ENCODE measurements at regions not wholly inside any gene's neighbourhood (a gene's known extent, or its start where the extent isn't known, plus 50 kb on each side); places are given as distances from the start of the nearest gene placed in this dataset.

DNA sequence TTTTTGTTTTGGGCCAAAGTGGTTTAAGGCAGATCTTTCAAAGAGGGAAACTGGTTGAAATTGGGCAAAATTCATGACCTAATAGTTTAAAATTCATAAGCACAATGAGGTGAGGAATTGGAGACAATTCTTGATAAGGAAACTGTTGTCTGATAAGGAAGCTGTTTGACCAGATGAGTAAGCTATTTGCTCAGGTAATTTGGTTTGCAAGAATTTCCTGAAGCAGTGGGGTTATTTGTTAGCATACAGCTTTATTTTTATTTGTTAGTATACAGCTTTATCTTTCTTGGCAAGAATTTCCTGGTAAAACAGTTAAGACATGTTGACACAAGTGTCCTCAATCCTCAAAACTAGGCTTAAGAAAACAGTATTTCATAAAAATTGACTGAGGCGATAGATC lies 559.0 kb downstream of the GALC start:
- TF ChIP-seq, protein P1, sequence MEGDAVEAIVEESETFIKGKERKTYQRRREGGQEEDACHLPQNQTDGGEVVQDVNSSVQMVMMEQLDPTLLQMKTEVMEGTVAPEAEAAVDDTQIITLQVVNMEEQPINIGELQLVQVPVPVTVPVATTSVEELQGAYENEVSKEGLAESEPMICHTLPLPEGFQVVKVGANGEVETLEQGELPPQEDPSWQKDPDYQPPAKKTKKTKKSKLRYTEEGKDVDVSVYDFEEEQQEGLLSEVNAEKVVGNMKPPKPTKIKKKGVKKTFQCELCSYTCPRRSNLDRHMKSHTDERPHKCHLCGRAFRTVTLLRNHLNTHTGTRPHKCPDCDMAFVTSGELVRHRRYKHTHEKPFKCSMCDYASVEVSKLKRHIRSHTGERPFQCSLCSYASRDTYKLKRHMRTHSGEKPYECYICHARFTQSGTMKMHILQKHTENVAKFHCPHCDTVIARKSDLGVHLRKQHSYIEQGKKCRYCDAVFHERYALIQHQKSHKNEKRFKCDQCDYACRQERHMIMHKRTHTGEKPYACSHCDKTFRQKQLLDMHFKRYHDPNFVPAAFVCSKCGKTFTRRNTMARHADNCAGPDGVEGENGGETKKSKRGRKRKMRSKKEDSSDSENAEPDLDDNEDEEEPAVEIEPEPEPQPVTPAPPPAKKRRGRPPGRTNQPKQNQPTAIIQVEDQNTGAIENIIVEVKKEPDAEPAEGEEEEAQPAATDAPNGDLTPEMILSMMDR (conservative IDR thresholded peaks at IDR 0.05) = no peak
- TF ChIP-seq ZFX (IDR thresholded peaks at IDR 0.05) = no peak
- H3K27ac ChIP-seq = no peak overlapping the region

DNA sequence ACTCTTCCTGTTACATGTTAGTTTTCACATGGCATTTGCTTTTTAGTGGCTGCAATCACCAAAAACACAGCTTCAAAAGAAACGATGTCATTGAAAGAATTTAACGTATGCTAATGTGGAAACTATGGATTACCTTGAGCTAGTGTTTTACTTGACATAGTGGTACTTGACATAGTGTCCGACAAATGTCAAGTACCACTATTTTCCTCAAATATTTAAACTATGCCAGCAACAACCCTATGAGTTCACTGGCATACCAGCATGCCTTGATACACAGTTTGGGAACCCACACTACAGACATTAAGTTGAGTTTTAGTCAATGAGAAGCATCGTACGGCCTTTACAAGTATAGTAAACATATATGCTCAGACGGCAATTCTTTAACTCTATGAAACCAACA lies 560.3 kb downstream of the GALC start:
- no peak overlapping the region for H3K27ac ChIP-seq
- TF ChIP-seq, protein P1 (conservative IDR thresholded peaks at IDR 0.05) = no peak
- no peak for TF ChIP-seq ZFX (IDR thresholded peaks at IDR 0.05)

DNA sequence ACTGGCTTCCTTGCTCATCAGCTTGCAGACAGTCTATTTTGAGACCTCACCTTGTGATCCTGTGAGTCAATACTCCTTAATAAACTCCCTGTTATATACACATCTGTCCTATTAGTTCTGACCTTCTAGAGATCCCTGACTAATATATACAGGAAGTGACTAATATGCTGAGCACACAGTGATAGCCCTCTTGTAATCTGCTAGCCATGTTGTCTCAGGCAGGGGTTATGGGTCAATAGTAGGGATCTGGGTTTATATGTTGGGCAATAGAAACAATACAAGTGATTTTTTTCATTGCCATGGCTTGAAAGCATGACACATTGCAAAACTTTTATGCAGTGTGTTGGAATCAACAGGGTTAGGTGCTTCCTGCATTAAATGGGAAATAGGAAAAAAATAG lies 562.2 kb downstream of the GALC start:
- no peak for TF ChIP-seq ZFX (IDR thresholded peaks at IDR 0.05)
- TF ChIP-seq, protein P1 (conservative IDR thresholded peaks at IDR 0.05) = no peak
- no peak overlapping the region for H3K27ac ChIP-seq

DNA sequence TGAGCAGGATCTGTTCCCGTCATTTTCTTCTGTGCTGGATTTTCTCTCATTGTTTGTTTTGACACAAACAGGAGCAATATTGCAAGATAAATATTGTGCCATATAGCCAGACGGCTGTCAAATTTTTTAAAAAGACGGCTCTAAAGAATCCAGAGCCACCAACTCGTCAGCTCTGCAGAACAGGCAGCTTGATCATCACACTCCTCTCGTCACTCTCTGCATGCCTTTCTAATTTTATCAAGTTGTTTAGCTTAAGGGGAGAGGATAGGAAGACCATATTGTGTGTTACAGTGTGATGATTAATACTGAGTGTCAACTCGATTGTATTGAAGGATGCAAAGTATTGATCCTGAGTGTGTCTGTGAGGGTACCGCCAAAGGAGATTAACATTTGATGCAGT lies 562.8 kb downstream of the GALC start:
- TF ChIP-seq ZFX (IDR thresholded peaks at IDR 0.05) = no peak
- TF ChIP-seq, protein P1 (conservative IDR thresholded peaks at IDR 0.05) = no peak
- H3K27ac ChIP-seq = no peak overlapping the region

DNA sequence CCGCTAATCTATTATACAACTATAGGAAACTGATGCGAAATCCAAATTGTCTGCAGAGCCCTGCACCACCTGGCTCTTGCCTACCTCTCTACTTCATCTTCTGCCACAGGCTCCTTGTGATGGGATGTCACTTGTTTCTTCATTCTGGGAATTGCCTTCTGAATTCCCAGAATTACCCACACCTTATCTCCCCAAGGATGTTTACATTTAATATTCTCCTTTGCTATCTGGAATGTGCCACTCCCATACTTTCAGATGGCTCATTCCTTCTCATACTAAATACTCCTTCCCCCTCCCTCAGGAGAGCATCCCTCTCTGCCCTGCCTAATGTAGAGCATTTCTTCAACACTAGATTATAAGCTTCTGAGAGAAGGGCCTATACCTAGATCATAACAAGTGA lies 573.1 kb downstream of the GALC start:
- TF ChIP-seq, protein P1 (conservative IDR thresholded peaks at IDR 0.05) = no peak
- H3K27ac ChIP-seq = no peak overlapping the region

DNA sequence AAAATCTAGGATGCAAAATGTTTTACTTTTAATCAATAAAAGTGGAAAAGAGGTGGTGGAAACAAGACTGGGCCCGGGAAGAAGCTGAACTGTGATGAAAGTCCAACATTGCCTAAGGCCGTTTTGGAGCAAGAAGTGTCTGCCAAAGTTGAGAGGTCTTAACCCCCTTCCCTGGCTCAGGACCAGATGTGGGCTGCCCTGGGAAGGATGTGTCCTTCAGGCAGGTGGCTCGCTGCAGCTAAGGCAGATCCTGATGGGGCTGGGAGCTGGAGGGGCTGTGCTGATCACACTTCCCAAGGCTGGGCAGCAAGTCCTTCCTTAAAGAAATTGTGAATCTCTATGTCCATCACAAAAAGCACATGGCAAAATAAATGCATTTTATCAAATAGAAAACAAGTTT lies 581.6 kb downstream of the GALC start:
- no peak overlapping the region for H3K27ac ChIP-seq
- no peak for TF ChIP-seq ZFX (IDR thresholded peaks at IDR 0.05)
- TF ChIP-seq, protein P1 (conservative IDR thresholded peaks at IDR 0.05) = no peak

DNA sequence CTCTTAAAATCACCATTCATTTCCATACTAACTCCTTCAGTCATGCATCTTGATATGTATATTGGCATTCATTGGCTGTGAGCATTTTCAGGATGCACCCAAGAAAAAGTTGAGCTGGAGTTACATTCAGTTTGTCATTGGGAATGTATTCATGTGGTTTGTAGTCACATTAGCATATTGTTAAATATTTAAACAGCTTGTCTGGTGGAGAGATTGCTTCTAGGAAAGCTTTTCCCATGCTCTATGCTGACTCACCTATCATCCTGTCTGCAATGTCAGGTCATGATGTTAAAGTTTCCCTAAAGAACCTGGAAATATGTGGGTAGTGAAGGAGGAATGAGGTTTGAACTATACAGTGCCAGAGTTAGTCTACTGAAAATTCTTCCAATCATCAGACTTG lies 583.6 kb downstream of the GALC start:
- no peak overlapping the region for H3K27ac ChIP-seq
- TF ChIP-seq, protein P1 (conservative IDR thresholded peaks at IDR 0.05) = no peak
- TF ChIP-seq ZFX (IDR thresholded peaks at IDR 0.05) = no peak

Data from C4-2B (cell line).